ENCODE measurements at regions not wholly inside any gene's neighbourhood (a gene's known extent, or its start where the extent isn't known, plus 50 kb on each side); places are given as distances from the start of the nearest gene placed in this dataset.

GRCh38 chr4:85274955-85275354, 200.0 kb upstream of the ARHGAP24 start:
- TF ChIP-seq REST (IDR thresholded peaks at IDR 0.05) (no peak), CTCF (IDR thresholded peaks at IDR 0.05; ENCODE audit: low read depth, low read length, missing input control) (no peak), RAD21 (IDR thresholded peaks at IDR 0.05) (no peak), GABPA (IDR thresholded peaks at IDR 0.05 in 1 of 2, conservative IDR thresholded peaks at IDR 0.05 in 1 of 2) (no peak), YY1 (IDR thresholded peaks at IDR 0.05) (no peak), MAX (IDR thresholded peaks at IDR 0.05) (no peak), SP1 (IDR thresholded peaks at IDR 0.05) (no peak), FOXA1 (IDR thresholded peaks at IDR 0.05) (no peak), NR2F2 (IDR thresholded peaks at IDR 0.05) (no peak)
